ENCODE measurements at regions not wholly inside any gene's neighbourhood (a gene's known extent, or its start where the extent isn't known, plus 50 kb on each side); places are given as distances from the start of the nearest gene placed in this dataset.

GRCh38 chr7:19403691-19404090 lies 258.5 kb upstream of the FERD3L start:
- no peak overlapping the region for H3K27ac Mint-ChIP-seq
- DNase-seq (ENCODE audit: low spot score) (no peak), ATAC-seq (no peak)
- TF ChIP-seq GABPB1 (CRISPR knock-in tag; IDR thresholded peaks at IDR 0.05) = no peak
- no peak for TF ChIP-seq CTCF (IDR thresholded peaks at IDR 0.05)
- no peak for TF ChIP-seq RORB (CRISPR knock-in tag; IDR thresholded peaks at IDR 0.05)
- TF ChIP-seq EMX1 (CRISPR knock-in tag; IDR thresholded peaks at IDR 0.05) = no peak
- TF ChIP-seq FOXJ3 (CRISPR knock-in tag; IDR thresholded peaks at IDR 0.05; ENCODE audit: borderline replicate concordance) = no peak
- TF ChIP-seq ZNF425 (CRISPR knock-in tag; conservative IDR thresholded peaks at IDR 0.05) = no peak
- no peak for TF ChIP-seq ATF2 (CRISPR knock-in tag; IDR thresholded peaks at IDR 0.05; ENCODE audit: borderline replicate concordance, low read depth)
- TF ChIP-seq OVOL2 (CRISPR knock-in tag; IDR thresholded peaks at IDR 0.05; ENCODE audit: borderline replicate concordance) = no peak
- no peak for TF ChIP-seq SMAD4 (CRISPR knock-in tag; IDR thresholded peaks at IDR 0.05)
- no peak for TF ChIP-seq NR3C1 (CRISPR knock-in tag; conservative IDR thresholded peaks at IDR 0.05; ENCODE audit: low read depth)
- TF ChIP-seq PRDM15 (CRISPR knock-in tag; IDR thresholded peaks at IDR 0.05) = no peak
- no peak for TF ChIP-seq E2F1 (CRISPR knock-in tag; IDR thresholded peaks at IDR 0.05)
- no peak for TF ChIP-seq NFYB (CRISPR knock-in tag; conservative IDR thresholded peaks at IDR 0.05; ENCODE audit: low read depth)
- TF ChIP-seq PRRX2 (CRISPR knock-in tag; IDR thresholded peaks at IDR 0.05) = no peak
- TF ChIP-seq CDX4 (CRISPR knock-in tag; IDR thresholded peaks at IDR 0.05; ENCODE audit: borderline replicate concordance) = no peak
- no peak for TF ChIP-seq GTF2I (CRISPR knock-in tag; conservative IDR thresholded peaks at IDR 0.05)
- no peak for TF ChIP-seq TEAD4 (CRISPR knock-in tag; IDR thresholded peaks at IDR 0.05)
- no peak for TF ChIP-seq MYBL2 (CRISPR knock-in tag; IDR thresholded peaks at IDR 0.05)
- TF ChIP-seq NFATC4 (CRISPR knock-in tag; IDR thresholded peaks at IDR 0.05) = no peak
- no peak for TF ChIP-seq IRF1 (CRISPR knock-in tag; IDR thresholded peaks at IDR 0.05)
- H3K9me3 Mint-ChIP-seq = no peaks in the 10 kb centered on the region
- no peak overlapping the region for H3K4me3 Mint-ChIP-seq
- H3K4me1 Mint-ChIP-seq = peaks cover 15% of the 10 kb centered on the region
- ChIA-PET POLR2A (no interaction called here), CTCF (no interaction called here)
- H3K36me3 Mint-ChIP-seq = no peaks in the 10 kb centered on the region
- no peaks in the 10 kb centered on the region for H3K27me3 Mint-ChIP-seq (ENCODE audit: low read depth)
